ENCODE measurements at regions not wholly inside any gene's neighbourhood (a gene's known extent, or its start where the extent isn't known, plus 50 kb on each side); places are given as distances from the start of the nearest gene placed in this dataset.

- DNase-seq (ENCODE audit: low spot score) (peak; percentile 45), FAIRE-seq (peak; percentile 58), ATAC-seq (no peak)
- BruUV-seq (replicated peaks): no TSS peak
- Histone ChIP-seq H3K27me3 (ENCODE audit: control insufficient read depth in 1 of 2, insufficient read depth in 2 of 2, low read length in 2 of 2) (peaks cover 2 to 16% of the 10 kb centered on the region in 2 experiments; a peak in 4 of 5 replicates), H3K27ac (ENCODE audit: extremely low read length, insufficient read depth, low read length) (no peak overlapping the region), H3K79me2 (ENCODE audit: insufficient read depth, low read length) (no peaks in the 10 kb centered on the region), H3K9me3 (ENCODE audit: low read length) (no peaks in the 10 kb centered on the region), H3K9ac (ENCODE audit: insufficient read depth, low read depth, low read length) (no peak overlapping the region), H3K4me2 (ENCODE audit: low read depth, low read length) (no peak overlapping the region), H4K20me1 (ENCODE audit: insufficient read depth, low read length) (no peaks in the 10 kb centered on the region), H3K4me1 (ENCODE audit: insufficient read depth, low read length) (0 out of 2 replicates have a peak, but pooled peaks cover 4% of the 10 kb centered on the region), H2AFZ (ENCODE audit: low read length) (no peak overlapping the region), H3K4me3 (replicated peaks in 1 of 3; ENCODE audit: insufficient read depth in 1 of 3, low read depth in 2 of 3, low read length in 3 of 3) (no peak overlapping the region), H3K36me3 (replicated peaks in 1 of 2; ENCODE audit: control insufficient read depth in 1 of 2, insufficient read depth in 2 of 2, low read length in 2 of 2) (no peaks in the 10 kb centered on the region)
- POLR2A ChIA-PET: no interaction called here
- intact Hi-C loops (cut with micrococcal nuclease; ENCODE audit: unreplicated experiment): loop anchor here (5.0 to 10.0 kb wide), 4 partner anchors 95 to 672 kb away; partner anchors contain the start of genes BRCA2 and ZAR1L
- TF ChIP-seq, protein P1, sequence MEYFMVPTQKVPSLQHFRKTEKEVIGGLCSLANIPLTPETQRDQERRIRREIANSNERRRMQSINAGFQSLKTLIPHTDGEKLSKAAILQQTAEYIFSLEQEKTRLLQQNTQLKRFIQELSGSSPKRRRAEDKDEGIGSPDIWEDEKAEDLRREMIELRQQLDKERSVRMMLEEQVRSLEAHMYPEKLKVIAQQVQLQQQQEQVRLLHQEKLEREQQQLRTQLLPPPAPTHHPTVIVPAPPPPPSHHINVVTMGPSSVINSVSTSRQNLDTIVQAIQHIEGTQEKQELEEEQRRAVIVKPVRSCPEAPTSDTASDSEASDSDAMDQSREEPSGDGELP (IDR thresholded peaks at IDR 0.05; ENCODE audit: borderline replicate concordance, low read depth): no peak
- TF ChIP-seq RFXAP (CRISPR knock-in tag; IDR thresholded peaks at IDR 0.05; ENCODE audit: borderline replicate concordance) (no peak), SMC3 (IDR thresholded peaks at IDR 0.05; ENCODE audit: low read length) (peak; percentile 77), STAG1 (CRISPR knock-in tag; IDR thresholded peaks at IDR 0.05) (peak; percentile 87), RAD21 (CRISPR knock-in tag; IDR thresholded peaks at IDR 0.05) (peak; percentile 48; the same call in 1 of the 2 replicates), SIX1 (CRISPR knock-in tag; IDR thresholded peaks at IDR 0.05; ENCODE audit: borderline replicate concordance) (no peak), SP2 (CRISPR knock-in tag; IDR thresholded peaks at IDR 0.05) (no peak)
- TF ChIP-seq, protein P2, sequence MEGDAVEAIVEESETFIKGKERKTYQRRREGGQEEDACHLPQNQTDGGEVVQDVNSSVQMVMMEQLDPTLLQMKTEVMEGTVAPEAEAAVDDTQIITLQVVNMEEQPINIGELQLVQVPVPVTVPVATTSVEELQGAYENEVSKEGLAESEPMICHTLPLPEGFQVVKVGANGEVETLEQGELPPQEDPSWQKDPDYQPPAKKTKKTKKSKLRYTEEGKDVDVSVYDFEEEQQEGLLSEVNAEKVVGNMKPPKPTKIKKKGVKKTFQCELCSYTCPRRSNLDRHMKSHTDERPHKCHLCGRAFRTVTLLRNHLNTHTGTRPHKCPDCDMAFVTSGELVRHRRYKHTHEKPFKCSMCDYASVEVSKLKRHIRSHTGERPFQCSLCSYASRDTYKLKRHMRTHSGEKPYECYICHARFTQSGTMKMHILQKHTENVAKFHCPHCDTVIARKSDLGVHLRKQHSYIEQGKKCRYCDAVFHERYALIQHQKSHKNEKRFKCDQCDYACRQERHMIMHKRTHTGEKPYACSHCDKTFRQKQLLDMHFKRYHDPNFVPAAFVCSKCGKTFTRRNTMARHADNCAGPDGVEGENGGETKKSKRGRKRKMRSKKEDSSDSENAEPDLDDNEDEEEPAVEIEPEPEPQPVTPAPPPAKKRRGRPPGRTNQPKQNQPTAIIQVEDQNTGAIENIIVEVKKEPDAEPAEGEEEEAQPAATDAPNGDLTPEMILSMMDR (CRISPR knock-in tag; IDR thresholded peaks at IDR 0.05): peak; percentile 77
- CTCF ChIA-PET (ENCODE audit: low intra/inter-chr PET ratio, low total read pairs): interaction anchor here (1.2 to 1.8 kb wide), 2 partner anchors 110 to 400 kb away, joined by 4 to 6 read pairs; no protein-coding TSS in a partner anchor
- 16% methylated on average over 6 of the region's 6 CpGs for WGBS (ENCODE audit: low lambda C conversion rate)
- in situ Hi-C loops (cut with HindIII; ENCODE audit: extremely low pct_ligation_motif_present, low pct_unique_long_range_greater_than_20kb): loop anchor here (25.0 kb wide), 1 partner anchor 652 kb away; no protein-coding TSS in a partner anchor
These were observed 121.6 kb upstream of the FRY start for GRCh38 chr13:31909864-31910551.
